ENCODE measurements at regions not wholly inside any gene's neighbourhood (a gene's known extent, or its start where the extent isn't known, plus 50 kb on each side); places are given as distances from the start of the nearest gene placed in this dataset.

DNA sequence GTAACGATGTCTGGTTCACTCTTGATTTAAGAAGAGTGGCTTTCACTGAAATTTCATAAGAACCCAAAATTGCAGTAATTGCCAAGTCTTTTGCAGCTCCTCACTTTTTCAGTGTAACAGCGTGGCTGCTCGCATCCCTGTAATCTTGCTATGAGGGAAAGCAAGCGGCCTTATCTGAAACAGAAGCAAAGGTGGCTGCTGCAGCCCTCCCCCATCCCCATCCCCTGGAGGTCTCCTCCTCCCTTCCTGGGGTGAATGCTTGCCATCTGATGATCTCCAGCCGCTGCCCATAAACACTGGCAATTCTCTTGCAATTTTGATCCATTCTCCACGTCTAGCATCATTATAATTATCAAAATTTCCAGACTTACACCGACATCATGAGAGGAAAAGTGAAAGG is 182.5 kb upstream of the ASIC2 start:
- DNase-seq (ENCODE audit: low read depth in 2 of 2), result no peak

DNA sequence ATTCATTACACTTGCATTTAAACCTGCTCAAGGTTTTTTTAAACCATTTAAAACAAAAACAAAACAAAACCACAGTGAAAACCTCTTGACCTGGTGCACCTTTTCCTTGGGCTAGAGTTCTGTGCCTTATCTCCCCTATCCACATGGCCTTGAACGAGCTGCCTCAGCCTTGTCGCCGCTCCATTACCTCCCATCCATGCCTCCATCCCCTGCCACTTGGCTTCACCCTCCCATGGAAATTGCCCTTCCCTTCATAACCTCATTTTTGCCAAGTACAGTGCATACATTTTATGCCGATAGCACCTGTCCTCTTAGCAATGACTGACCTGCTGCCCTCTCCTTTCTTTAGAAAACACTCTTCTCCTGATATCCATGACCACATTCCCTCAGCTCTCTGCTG is 188.6 kb upstream of the ASIC2 start:
- DNase-seq (ENCODE audit: low read depth in 2 of 2), result no peak

DNA sequence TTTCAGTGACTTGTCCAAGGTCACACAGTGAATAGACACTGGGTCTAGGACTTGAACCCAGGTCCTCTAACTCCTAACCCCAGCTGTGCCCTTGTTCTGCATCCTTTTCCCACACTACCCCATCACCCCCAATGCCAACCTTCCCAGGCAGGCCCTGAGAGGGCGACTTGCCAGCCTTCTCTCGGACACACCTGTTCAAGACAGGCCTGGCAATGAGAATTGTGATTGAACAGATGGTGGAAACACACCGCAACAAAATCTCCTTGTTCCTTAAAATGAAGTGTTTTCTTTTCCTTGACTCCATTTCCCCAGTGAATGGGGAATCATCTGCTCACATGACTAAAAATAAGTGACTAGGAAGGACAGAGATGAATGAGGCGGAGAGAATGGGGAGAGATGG is 189.5 kb upstream of the ASIC2 start:
- no peak for DNase-seq (ENCODE audit: low read depth in 2 of 2)

DNA sequence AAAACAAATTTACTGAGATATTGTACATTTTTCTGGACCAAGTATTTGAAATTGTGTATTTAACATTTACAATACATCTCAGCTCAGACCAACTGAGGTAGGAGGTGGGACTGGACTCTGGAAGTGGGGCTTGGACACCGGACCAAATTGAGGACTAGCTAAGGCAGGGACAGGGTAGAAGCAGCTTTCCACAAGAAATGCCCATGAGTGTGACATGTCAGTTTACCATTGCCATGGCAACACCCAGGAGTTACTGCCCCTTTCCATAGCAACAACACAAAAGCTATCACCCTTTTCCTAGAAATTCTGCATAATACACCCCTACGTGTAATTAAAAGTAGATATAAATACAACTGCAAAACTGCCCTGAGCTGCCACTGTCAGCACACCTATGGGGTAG is 191.5 kb upstream of the ASIC2 start:
- DNase-seq (ENCODE audit: low read depth in 2 of 2), result no peak

DNA sequence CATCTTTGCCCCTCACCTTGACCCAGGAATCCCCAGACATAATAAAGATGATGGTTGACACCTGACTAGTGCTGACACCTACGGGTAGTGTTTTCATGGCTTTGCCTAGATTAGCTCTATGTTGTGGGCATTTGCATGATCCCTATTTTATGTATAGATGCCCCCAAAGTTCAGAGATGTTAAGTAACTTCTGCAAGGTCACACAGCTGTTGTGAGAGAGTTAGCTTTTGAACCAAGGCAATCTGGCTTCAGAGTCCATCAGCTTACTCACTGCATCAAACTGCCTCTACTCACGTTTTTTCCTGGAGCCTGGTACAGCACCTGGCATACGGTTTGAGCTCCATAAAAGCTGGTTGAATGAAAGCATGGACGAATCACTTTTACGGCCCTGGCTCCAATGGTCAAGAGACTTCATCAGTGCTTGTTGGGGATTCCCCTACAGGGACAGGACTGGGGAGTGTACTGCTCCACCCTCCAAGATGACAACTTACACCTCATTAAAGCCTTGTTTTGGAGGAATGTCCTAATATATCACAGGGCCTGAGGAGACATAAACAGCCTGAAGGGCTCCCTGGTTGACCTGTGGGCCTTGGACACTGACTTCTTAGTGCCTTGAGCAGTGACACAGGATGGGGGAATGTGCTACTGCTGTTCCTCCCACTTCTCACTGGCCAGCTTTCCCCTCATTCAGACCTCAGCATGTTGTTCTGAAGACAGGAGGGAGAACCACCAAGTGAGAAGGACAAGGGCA is 193.2 kb upstream of the ASIC2 start:
- no peak for DNase-seq (ENCODE audit: low read depth in 2 of 2)

DNA sequence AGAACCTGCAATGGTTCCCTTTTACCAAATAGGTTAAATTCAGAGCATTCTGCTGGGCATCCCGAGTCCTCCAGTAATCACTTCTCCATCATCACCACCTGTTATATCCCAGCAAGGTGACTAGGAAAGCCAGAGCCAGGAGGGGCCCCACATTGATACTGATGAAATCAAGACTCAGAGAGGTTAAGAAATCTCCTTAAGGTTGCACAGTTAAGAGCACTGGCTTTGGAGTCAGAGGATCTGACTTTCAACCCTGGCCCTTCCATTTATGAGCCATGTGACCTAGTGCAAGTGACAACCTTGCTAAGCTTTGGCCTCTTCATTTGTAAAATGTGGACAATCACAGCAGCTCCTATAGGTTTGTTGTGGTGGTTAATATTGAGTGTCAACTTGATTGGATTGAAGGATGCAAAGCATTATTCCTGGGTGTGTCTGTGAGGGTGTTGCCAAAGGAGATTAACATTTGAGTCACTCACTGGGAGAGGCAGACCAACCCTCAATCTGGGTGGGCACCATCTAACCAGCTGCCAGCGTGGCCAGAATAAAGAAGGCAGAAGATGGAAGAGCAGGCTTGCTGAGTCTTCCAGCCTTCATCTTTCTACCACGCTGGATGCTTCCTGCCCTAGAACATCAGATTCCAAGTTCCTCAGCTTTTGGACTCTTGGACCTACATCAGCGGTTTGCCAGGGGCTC is 194.2 kb upstream of the ASIC2 start:
- no peak for DNase-seq (ENCODE audit: low read depth in 2 of 2)

DNA sequence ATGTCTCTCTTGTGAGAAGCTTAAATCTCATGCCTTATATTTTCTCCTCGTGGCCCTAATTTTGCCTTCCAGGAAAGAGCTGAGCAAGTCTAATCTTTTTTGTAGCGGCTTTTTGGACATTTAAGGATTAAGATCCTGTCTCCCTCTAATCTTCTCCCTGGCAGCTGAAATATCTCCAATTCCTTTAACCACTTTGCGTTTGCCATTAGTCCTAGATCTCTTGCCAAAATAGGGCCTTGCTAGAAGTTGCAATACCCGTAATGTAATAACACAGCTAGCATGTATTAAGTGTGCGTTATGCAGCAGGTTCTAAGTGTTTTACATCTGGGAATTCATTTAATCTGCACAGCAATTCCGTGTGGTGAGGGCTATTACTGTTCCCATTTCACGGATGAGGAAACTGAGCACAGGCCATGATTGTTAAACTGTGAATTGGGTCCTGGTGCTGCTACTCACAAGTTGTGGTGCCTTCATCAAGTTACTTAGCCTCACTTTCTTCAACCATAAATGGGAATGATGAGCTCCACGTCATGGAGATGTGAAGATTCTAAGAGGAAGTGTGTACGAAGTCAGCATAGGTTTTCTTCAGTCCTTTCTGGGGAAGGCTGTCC is 198.9 kb upstream of the ASIC2 start:
- DNase-seq (ENCODE audit: low read depth in 2 of 2), result no peak

DNA sequence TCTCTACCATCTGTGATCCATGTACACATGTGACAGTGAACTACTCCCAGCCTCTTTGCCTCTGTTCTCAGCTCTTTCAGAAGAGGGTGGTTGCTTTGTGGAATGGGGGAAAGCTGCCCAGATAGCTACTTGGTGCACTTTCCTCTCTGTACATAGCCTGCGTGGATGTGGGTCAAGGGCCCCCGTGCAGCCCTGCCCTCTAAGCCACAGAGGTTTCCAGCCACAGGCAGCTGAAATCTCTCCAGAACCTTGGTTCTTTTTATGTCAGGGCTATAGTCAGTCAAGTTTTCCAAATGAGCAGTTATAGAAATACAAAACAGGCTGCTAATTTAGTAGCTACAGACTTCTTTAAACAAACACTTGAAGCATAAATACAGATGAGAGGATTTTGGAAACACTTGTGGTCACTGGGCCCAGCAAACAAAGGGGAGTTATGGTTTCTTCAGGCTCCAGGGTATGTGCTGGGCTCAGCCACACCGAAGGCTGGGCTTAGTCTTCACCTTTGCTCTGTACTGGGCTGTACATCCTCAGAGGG is 199.7 kb upstream of the ASIC2 start:
- DNase-seq (ENCODE audit: low read depth in 2 of 2), result no peak

DNA sequence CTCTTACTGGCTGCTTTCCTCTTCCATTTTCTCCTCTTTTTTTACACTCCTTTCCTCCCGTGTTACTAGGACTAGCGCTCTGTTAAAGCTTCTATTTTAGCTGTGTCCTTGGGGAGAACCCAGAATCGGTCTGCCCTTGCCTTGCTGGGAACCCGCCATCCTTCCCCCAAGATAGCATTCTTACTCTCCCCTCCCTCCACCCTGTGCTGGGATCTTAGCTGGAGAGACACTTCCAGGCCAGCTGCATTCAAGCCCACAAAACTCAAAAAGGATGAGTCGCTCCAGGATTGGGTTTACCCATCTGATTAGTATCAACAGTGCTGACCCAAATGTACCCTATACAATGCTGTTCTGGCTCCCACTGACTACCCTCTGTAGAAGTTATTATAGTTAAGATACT is 200.5 kb upstream of the ASIC2 start:
- no peak for DNase-seq (ENCODE audit: low read depth in 2 of 2)

DNA sequence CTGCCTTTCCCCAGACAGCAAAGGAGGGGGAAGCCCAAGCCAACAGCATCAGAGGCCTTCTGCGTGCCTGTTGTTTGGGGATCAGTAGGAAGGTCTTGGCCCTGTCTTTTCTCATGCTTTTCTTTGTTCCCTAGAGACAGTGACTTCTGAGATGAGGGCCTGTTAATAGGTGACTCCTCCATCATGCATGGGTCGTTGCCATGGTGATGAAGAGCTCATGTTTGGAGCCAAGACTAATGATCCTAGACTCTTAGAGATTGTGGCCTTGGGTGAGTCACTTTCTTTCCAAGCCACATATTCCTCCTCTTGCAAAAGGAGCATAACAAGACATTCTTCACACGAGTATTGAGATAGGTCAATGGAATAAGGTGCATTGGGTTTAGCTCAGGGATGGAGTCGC is 201.1 kb upstream of the ASIC2 start:
- no peak for DNase-seq (ENCODE audit: low read depth in 2 of 2)

DNA sequence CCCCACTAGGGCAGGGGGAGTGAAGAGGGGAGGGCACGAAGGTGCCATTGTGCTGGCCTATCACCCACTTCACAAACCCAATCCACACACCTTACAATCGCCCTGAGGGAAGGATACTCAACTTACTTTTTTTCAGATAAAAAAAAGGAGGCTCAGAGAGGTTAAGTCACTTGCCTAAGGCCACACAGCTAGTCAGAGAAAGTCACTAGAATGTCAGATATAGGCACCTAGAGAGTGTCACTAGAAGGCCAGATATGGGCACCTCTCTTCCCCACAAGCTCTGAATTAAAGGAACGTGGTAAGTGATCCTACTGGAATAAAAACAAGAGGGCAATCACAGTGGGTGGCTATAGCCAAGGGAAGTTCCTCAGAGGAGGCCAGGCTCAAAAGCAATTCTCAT is 204.5 kb upstream of the ASIC2 start:
- no peak for DNase-seq (ENCODE audit: low read depth in 2 of 2)

DNA sequence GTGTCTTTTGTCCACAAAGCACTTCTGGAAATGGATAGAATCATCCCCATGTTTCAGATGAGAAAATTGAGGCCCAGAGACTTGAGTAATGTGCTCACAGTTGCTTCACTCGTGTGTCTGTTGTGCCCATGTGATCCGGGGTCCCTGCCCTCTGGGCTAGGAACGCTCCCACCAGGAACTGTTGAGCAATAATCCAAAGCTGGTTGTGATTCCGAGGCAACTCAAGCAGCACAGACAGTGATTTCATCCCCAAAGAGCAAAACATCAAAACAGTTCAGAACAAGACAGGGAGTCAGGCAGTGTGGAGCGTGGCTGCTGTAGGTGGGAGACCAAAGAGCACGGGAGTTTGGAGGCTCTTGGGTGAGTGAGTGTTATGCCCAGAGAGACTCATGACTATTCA is 205.0 kb upstream of the ASIC2 start:
- DNase-seq (ENCODE audit: low read depth in 2 of 2), result no peak

DNA sequence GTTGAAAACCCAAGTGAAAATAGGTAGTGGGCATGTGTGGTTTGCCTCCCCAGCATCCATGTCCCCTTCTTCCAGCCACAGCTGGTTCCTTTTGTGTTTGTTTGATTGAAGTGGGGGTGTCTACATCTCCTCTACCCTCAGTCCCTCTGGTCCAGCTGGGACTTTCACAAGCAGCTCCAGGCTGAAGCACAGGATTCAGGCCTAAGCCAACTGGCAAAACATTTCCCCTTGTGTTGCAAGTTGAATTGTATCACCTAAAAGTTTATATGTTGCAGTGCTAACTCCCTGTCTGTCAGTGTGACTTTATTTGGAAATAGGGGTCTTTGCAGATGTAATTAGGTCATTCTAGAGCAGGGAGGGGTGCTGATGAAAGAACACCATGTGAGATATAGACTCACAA is 205.9 kb upstream of the ASIC2 start:
- no peak for DNase-seq (ENCODE audit: low read depth in 2 of 2)

DNA sequence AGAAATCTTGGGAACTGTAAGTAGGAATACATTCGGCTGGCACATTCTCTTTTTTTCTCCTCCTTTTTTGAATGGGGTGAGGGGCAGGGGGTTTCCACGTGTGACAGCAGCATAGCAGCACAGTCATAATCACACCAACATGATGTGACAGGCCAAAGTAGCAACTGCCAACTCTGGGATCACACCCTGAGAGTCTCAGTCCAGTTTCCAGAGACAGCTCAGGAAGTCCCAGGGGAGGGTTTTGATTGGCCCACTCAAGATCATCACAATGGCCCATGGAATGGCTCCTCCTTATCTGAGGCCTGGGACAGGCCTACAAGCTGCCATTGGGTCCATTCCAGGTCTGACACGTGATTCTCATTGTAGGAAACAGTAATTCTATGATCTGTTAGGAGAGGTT is 207.1 kb upstream of the ASIC2 start:
- no peak for DNase-seq (ENCODE audit: low read depth in 2 of 2)

DNA sequence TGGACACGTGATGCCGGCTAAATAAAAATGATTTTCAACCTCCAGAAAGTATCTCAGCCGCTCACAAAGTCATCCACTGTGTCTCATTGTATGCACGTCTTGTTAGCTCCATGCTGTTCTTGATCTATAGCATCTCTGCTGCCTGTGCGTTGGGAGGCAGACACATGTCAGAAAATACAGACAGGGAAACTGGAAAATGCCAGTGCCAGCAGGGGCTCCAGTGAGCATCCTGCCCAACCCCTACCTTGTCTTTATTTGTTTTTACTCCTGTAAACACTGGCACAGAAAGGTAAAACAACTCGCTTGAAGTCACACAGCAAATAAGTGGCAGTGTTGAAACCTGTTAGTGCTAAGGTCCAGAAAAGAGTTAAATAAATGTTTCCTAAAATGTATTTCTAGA is 208.1 kb upstream of the ASIC2 start:
- DNase-seq (ENCODE audit: low read depth in 2 of 2), result no peak

DNA sequence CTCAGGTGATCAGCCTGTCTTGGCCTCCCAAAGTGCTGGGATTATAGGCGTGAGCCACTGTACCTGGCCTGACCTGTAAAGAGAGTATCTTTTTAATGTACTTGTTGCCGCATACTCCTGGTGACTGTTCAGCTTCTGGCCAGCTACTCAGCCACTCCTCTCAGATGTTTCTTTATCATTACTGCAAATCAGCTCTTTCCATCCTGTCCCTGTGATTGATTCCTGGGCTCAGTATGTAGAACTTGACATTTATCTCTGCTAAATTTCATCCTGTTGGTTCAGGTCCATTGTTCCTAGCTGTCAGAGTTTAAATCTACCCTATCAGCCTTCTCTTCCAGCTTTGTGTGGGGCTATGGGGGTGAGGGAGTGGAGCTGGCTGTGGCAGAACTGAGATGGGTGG is 211.5 kb upstream of the ASIC2 start:
- DNase-seq (ENCODE audit: low read depth in 2 of 2), result no peak

DNA sequence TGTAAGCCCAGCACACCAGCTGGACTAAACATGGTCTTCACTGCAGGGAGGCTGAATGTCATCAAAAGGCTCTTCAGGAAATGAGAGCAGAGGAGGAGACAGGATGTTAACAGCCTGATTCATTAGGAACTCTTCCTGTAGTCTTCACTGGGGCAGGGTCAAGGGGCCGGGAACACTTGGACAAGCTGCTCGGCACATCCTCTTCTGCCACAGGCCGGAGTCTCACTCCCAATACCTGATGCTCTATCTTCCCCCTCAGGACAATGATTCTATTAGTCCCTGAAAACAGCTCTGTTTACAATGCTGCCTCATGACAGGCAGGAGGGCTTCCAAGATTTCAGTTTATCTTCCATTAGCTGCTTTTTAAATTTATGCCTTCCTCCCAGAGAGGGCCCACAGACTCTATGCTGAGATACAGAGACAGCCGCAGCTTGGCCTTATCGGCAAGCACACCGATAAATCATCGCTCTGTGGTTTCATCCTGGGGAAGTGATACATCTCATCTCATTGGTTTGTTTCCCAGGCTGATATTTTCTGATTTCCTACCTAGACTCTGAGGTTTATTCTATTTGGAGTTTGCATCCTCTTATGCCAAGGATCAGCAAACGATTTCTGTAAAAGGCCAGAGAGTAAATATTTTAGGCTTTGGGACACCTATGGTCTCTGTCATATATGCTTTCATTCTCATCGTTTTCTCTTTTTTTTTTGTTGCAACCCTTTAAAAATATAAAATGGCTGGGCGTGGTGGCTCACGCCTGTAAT is 214.0 kb upstream of the ASIC2 start:
- no peak for DNase-seq (ENCODE audit: low read depth in 2 of 2)

DNA sequence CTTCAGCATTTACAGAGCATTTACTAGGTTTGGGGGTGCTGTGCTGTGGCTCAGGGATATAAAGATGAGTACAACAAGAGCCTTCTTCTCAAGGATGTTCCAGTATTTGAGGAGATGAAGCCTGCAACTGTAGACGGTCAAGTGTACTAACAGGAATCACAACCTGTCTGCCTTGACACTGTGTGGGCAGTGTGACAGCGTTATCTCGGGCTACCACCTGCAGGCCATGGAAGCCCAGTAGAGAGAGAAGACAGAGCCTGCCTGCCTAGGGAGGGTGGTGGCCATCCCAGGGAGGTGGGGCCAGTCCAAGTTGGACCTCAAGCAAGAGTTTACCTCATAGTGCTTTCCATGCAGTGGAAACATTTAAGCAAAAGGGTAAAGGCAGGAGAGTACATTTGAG is 215.1 kb upstream of the ASIC2 start:
- DNase-seq (ENCODE audit: low read depth in 2 of 2), result no peak

DNA sequence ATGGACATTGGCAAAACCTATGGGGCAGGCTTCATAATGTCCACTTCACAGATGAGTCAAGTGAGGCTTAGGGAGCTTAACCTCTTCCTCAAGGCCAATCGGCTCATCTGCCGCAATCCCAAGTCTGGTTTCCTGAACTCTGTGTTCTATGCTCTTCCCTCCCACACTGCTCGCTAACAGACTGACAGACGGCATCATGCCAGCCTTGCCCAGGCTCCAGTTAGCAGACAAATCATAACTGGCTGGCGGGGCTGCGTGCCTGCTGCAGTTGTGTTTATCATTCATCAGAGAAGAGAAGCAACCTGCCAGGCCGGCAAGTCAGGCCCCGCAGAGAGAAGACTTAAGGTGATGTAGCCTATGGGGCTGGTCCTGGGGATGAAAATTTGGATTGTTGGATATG is 216.2 kb upstream of the ASIC2 start:
- DNase-seq (ENCODE audit: low read depth in 2 of 2), result no peak

DNA sequence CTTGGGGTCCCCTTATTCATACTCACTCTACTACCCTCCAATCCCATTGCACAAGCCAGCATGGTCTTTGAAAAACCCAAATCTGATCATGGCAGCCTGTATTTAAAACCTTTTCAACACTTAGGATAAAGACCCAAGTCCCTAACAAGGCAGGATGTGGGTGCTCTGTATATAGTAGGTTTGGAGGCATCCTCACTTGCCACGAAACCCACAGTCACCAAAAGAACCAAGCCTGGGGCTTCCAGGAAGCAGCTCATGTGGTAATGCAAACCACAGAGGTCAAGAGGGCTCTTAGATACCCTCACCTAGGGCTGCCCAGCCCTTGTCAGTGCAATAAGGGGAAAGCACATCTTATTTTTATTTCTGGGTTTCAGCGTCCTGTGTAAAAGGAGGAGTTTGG is 218.6 kb upstream of the ASIC2 start:
- DNase-seq (ENCODE audit: low read depth in 2 of 2), result no peak

DNA sequence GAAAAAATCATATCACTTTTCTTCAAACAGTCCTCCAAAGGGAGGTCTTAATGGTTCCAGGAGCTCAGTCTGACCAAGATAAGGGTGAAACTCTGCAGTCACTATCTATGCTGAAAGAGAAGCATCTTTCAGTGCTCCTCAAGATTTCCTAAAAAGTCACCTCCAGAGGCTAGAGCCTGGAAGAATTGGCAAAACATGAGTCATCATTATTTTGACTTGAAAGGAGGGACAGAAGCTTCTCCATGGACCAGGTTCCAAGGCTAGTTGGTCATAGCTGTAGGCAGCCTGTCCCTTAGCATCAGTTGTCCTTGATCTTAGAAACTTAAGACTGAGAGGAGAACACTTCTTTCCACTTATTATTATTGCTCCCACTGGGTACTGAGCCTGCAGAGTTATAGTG is 219.0 kb upstream of the ASIC2 start:
- no peak for DNase-seq (ENCODE audit: low read depth in 2 of 2)

DNA sequence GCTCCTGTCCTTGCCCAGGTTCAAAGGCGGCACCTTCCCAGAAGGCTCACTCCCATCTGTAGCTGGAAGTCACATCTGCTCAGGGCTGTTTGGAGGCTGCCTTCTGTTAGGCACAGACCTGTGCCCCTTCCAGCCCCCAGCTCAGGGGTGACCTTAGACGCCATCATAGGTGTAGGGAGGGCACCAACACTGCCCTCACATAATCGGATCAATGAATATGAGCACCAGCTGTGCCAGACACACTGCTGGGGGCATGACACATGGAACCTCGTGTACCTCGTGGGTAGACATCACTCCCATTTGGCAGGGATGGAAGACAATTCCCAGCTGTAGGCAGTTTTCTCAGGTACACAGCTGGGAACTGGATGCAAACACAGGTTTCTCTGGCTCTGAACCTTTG is 220.7 kb upstream of the ASIC2 start:
- no peak for DNase-seq (ENCODE audit: low read depth in 2 of 2)
